ENCODE measurements at regions not wholly inside any gene's neighbourhood (a gene's known extent, or its start where the extent isn't known, plus 50 kb on each side); places are given as distances from the start of the nearest gene placed in this dataset.
"Not testable (repeated sequence)": the region's sequence is repeated elsewhere in the genome, so short reads cannot be mapped to it uniquely, and the experiment has no call there.

DNA sequence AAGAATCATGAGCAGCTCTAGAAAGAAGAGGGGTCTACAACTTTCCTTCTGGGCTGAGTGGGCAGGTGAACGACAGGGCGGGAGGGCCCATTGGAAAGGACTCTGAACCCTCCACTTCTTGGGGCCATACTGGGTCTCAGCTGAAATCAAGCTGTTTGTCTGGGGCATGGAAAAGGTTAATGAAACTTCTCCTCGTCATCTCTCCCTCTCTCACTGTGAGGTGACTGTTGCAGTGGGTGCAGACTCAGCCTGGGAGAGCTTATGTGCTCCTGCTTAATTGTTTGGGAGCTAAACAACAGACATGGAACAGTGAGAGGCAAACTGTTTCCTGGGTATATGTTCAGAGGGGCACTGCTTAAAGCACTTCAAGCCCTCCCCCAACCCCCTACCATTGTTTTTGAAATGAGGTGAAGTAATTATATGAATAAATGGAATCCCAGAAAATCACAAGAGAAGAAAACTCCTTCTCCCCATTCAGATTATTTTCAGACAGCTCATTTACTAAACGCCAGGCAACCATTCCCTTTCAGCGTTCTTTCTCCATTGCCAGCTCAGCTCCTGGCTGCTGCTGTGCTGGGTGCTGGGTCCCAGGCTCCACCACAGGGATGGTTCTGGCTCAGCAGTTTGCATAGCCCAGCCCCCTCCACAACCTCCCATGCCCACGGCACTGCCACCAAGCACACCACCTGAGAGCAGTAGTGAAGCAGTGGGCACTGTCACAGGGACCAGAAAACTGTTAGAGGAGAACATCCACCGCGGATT is 444.9 kb upstream of the TBL1XR1 start:
- DNase-seq = no peak

DNA sequence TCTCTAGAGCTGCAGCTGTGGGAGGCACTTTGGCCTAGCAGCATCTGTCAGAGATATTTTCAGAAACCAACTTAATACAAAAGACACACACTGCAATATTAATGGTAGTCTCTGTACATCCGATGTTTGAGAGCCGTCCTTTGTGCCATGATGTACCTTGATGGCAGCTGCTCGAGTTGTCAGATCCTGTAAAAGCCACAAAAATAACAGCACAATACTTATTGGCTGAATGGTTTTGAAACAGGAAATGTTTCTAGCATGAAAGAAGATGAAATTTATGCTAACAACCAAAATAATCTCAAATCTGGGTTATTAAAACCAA is 445.5 kb upstream of the TBL1XR1 start:
- DNase-seq = no peak

DNA sequence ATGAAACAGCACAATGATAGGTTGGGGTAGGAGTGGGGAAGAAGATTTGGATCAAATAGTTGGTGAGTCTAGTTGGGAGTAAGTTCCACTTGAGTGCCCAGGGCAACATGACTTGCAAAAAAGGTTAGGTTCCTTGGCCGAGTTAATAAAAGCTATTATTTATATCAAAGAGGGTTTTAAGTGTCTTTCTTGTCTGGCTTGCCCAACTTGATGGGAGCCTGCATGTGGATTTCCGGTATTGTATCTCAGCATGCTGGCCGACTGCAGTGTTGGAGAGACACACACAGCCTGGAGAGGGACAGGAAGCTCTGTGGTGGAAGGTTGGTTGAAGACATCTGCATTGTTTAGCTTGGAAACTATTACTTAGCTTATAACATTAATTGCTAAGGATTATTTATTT is 449.5 kb upstream of the TBL1XR1 start:
- DNase-seq = peak; percentile 89 to 91

DNA sequence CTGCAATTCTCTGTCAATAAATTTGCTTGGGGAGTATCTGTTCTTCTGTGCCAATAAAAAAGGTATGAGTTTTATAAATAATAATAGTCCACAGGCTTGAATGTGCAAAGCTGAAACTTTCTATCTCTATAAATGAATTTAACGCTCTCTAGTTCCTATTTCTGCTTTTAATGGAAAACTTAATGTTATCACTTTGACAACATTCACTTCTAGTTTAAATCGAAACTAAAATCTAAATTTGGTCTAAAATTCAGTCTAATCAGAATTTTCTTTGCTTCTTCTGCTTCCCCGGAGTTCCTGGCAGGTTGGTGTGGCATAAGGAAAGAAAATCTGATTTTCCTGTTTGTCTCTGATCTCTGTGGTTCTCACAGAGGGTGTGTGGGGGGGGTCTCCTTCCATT is 450.1 kb upstream of the TBL1XR1 start:
- no peak for DNase-seq

DNA sequence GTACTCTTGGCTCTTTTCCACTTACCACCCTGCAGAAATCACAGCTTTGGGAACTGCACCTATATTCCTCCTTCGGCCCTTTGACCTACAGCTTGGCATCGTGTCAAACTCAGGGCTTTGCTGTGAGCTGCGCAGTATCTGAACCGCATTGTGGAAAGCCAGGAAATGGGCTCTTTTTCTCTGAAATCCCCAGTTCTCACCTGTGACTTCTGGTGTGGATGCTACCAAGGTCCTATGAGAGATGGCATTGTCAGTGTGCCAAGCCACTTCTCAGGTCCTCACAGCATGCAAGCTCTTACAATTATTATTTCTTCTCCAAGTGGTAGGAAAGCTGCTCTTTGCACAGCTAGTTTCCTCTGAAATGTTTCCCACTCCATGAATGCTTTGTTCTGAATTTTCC is 450.6 kb upstream of the TBL1XR1 start:
- DNase-seq = no peak

DNA sequence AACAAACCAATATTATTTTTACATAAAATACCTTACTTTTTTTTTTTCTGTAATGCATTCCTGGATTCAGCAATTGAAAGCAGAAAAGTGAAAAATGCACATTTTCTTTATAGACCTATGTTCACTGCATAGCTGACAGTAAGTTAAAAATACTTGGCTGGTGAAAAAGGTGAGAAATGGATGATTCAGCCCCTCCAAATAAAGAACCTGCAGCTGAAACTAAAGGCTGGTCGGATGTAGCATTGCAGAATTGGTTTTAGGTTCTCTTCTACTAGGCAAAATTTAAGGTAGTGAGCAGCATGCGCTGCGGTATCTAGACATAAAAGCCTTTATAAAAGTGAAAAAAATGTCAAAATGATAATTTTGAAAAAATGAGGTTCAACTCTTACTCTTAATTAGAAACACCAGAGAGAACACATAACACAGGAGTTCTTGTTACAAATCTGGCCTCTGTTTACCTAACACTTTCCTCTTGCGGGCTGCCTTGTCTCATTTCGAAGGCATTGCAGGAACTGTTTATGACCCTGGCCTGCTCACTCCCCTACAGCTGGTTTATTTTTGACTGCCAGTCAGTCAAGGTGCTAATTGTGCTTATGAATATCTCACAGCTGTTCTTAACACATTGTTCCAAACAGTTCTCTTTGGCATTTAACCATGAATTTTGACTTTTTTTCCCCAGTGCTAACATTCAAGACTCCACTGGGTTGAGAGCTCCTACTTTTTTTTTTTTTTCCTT is 455.4 kb upstream of the TBL1XR1 start:
- DNase-seq = no peak

DNA sequence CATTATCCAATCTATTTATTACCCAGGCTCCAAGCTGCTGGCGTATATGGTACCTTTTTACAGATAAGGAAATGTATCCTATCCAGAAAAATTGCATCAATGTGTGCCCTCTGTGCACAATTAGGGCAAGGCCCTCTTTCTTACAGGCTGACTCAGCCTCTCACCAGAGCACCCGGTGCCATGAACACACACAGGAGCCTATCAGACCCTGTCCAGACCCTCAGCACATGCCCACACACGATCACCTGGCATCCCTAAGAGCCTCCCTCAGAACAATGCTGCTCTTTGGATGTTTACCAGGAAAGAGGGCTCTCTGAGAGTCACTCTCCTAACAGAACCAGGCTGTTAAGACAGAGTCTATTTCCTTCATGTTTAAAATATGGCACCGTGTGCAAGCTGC is 460.0 kb upstream of the TBL1XR1 start:
- no peak for DNase-seq

DNA sequence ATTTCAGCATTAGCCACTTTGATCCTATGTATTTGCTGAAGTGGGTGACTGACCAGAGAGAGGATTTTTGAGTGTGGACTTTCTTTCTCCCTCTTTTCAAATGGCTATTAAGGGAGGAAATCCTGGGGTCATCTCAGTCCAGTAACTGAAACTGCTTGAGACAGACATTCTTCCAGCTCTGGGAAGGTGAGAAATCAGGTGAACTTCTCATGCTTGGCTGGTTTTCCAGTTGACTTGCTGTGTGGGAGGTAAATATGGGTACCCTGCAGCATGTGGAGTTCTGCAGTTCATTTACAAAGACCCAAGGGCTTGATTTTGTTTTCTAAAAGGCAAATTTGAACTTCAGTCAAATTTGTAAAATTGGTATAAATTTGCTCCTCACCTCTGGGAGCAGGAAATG is 461.1 kb upstream of the TBL1XR1 start:
- DNase-seq = no peak

DNA sequence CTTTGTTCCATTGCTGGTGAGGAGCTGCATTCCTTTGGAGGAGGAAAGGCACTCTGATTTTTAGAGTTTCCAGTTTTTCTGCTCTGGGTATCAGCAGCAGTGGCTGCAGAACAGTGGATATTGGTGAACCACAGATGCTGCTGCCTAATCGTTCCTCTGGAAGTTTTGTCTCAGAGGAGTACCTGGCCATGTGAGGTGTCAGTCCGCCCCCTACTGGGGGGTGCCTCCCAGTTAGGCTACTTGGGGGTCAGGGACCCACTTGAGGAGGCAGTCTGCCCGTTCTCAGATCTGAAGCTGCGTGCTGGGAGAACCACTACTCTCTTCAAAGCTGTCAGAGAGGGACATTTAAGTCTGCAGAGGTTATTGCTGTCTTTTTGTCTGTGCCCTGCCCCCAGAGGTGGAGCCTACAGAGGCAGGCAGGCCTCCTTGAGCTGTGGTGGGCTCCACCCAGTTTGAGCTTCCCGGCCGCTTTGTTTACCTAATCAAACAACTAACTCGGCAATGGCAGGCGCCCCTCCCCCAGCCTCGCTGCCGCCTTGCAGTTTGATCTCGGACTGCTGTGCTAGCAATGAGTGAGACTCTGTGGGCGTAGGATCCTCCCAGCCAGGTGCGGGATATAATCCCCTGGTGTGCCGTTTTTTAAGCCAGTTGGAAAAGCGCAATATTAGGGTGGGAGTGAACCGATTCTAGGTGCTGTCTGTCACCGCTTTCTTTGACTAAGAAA is 467.3 kb upstream of the TBL1XR1 start:
- not testable (repeated sequence) for DNase-seq

DNA sequence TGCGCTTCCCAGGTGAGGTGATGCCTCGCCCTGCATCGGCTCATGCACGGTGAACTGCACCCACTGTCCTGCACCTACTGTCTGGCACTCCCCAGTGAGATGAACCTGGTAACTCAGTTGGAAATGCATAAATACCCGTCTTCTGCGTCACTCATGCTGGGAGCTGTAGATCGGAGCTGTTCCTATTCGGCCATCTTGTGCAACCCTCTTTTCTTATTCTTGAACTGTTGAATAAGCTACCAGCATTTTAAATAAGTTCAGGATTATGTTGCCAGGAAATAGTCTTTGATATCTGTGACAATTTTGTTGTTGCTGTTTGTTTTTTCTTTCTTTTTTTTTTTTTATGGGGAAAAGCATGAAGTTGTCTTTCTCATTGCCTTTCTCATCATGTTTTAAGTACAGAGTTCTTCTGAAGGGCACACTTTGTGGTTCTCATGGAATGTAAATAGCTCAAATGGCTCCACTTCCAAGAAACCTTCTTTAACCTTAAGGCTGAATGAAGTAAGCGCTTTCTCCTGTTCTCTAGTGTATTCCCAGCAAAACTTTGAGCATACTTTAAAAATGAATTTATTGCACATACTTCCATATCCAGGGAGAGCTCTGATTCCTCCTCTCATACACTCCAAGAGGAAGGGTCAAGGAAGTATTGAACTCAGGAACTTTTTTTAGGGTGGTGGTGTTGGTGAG is 468.0 kb upstream of the TBL1XR1 start:
- no peak for DNase-seq

DNA sequence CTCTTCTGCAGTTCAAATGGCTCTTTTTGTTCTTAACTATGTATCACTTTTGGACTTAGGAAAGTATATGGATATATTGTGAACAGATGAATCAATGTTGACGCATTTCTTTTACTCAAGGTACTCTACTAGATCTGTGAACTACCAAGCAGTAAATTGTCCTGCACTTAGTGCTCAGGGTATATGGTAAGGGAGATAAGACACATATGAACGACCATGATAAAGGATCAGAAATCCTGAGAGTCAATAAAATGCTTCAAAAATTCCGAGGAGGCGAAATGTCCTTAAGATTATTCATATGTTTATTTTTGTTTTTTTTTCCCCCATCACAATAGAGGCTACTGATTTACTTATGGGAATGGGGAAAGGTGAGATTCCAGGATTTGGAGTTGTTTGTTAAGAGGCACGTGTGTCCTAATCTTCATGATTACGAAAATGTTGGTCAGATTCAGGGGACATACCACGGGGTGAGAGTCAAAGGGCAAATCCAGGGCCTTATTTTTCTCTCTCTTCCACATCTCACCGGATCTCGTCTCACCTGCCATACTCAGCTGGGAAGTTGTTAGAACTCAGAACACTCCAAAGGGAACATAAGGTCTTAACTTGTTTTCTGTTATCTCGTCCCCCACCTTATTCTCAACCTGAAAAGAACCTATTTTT is 475.1 kb upstream of the TBL1XR1 start:
- no peak for DNase-seq

DNA sequence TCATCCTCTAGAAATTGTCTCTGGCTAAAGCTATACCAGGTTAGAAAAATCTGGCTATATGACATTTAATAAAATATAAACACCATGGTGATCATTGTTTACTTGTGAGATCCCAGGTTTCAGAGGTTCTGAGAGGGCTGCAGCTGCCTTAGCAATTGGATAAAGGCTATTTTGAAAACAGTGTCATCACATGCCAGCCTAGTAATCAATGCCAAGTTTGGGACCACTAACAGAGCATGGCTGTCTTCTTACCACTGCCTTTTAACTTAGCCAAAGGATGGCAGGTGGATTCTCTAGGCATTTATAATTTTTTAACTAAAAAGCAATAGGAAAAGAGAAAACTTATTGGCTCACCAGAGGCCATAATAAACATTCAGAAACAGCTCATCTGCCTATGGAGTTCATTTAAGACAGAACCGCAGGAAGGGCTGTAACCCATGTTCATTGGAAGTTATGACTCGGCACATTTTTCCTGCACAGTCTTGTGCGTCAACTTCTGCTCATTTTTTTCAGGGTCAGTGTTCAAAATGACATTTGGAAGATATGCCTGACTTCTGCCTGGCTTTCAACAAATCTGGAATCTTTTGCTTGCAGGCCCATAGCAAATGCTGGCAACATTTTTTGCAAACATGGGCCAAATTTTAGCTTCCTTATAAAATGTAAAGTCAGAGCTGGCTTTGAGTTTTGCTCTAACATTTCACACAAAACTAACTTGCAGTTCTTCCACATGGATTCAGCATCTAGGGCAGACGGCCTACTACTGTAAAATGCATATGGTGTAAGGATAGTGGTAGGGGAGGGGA is 476.0 kb upstream of the TBL1XR1 start:
- DNase-seq = peak in 1 of 2 experiments; percentile 18

DNA sequence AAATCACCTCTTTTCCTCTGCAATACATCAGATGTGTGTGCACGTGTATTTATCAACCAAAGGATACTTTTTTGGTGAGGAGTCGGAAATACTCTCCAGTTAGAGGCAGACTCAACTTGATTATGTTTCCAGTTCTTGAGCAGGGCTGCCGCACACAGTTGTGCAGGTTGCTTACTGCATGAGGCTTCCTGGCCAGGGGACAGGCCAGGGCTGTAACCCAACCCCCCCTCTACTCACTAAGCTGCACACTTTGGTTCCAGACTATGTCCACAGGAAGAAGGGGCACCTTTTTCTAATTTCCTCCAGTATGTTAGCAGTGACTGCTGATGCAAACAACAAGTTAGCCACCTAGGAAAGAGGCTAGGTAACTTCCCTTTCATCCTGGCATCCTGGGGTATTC is 476.9 kb upstream of the TBL1XR1 start:
- DNase-seq = no peak

DNA sequence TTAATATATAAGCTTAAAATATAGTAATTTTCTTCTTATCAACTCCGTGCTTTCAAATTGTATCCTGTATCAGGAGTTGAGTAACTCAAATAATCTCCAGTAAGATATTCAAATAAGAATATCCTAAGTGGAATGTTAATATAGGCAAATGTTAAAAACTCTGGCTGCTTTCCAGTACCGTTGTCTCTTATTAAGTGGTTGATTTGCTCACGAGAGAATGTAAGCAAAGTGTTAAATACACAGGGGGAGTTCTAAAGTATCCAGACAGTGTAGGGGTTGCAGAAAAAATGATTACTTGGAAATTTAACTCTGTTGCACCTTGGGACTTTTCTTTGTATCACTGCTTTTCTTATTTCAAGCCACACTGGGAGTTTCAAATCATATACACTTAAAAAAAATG is 478.9 kb upstream of the TBL1XR1 start:
- no peak for DNase-seq

DNA sequence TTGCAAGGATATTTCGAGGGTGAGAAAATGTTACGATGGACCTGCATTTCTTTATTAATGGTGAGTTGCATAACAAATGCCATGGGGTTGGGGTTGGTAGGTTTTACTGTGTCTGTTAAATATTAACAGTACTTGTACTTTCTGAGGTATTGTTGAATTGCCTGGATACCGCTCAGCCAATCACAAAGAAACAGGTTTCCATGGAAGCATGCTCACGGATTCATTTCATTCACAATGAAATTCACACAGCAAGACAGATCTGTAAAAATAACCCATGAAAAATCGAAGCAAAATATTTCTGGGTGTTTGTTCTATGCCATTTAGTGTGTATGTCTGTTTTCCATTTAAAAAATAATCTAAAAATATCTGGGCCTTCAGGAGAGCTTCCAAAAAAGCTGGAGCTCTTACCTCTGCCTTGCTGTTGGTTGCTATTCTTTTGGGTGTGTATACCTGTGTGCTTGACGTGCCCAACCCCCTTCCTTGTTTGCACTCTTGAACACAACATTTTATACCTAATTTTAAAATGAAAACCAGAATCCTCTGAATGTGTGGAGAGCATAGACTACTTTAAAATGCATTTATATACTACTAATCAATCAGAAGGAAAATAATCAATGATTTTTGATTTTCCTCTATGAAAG is 479.8 kb upstream of the TBL1XR1 start:
- DNase-seq = no peak

DNA sequence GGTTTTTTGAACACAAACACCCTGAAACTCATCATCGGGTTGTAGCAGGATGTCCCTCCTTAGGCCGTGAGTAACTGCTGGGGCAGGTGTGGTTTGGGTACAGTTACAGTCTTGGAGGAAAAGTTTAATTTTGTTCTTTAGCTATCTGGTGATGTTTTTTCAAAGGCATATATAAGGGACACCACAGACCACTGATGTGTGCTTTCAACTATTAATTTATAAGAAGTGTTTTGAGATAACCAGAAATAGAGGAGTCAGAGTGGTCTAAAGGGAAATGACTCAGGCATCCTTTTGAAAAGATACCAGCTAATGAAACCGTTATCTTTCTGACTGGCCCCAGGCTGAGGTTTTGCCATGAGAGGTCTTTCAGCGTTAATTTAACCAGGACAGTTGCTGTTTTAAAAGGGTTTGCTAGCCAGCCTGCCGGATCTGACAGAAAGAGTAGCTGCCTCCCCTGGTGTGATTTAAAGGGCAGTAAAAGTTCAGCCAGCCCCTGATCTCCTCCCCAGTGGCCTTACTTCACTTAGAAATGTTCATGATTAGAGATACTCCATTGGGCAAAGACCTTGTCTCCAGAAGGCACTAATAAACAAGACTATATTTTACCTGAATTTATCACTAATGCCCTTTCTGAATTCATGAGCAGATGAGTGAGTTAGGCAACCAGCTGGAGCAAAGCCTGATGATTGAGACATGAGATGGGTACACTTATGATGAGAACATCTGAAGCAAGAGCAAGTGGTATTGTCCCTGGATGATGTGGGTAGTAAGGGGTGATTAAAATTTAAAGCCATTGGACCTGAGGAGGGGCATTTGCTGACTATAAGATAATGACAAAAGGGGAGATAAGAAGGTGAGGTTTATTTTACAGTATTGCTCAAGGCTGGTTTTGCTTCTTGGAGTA is 482.5 kb upstream of the TBL1XR1 start:
- DNase-seq = peak; percentile 88 to 91

DNA sequence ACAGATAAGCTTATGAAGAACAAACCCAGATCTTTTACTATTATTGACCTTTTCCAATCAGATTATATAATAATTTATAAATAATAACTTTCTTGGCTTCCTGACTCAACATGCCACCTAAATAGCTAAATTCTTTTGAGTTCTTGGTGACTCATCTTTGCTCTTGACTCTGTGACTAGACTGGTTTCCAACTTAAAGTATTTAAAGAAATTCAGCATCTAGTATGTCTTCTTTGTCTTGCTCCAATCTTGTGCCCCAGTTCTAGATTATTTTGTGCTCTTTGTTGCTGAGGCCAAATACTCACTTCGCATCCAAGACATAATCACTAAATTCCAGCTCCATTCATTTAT is 483.2 kb upstream of the TBL1XR1 start:
- DNase-seq = peak in 1 of 2 experiments; percentile 19

DNA sequence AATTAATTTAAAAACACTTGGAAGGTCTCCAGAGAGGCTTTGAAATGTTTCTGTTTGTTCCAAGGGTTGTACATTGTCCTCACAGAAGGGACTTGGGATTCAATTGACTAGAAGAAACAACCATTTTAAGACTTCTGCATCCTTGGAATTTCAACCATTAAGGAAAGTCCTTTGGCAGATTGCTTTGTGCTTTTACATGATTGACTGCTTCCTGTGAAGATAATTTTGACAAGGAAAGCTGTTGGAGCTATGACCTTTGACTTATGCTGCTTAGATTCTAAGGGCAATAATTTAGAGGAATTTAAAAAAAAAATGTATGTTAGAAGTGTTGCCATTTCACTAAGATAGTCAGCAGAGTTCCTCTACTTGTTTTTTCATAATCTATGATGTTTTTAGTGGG is 483.9 kb upstream of the TBL1XR1 start:
- no peak for DNase-seq

DNA sequence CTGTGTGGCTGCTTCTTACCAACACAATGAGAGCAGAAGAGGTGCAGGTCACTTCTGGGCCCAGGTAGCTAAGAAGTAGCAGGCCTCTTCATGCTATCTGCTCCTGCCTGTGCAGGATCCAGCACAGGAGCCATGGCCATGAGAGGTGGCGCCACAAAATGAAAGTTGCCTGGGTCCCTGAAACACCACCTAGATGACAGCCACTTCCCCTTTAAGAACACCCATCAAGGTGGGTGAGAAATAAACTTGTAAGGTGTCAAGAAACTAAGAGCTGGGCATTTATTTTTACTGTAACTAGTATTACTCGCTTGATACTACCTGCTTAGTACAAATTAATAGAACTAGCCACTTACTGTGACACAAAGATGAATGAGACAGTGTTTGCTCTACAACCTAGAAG is 484.6 kb upstream of the TBL1XR1 start:
- no peak for DNase-seq

DNA sequence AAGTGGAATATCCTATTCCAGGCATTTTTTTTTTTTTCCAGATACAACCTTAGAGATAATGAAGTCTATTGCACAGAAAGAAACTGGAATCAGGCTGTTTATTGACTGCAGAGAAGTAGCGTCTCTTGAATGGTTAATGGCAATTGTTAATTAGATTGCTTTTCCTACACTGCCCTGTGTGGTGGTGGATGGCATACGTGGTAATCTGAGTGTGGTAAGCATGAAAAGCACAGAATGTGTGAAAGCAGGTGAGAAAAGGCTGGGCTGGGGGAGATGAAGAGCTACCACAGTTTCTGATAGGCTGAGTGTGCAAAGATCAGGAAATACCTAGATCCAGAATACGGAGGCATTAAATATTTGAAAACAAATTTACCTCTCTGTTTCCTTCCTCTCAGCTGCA is 486.3 kb upstream of the TBL1XR1 start:
- DNase-seq = no peak

DNA sequence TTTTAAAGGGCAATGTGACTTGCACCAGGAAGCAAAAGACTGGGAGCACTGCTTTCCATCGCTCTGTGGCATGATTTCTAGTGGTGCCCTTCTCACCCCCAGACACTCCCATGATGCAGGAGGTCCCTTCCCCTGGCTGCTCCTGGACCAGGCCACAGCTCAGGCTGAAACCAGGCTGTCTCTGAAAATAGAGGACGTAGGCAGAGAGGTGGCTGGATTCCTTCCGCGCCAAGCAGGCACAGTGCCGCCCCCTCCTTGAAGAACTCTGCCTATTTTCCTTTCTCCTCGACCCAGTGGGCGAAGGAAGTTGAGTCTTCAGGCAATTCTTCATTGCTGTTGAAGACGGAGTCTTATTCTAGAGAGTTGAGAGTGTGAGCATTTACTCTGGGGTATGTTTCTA is 489.4 kb upstream of the TBL1XR1 start:
- no peak for DNase-seq

Data from Kasumi-1 (cell line).